Endothelial cell (in vitro differentiated cells): ENCODE measurements at regions not wholly inside any gene's neighbourhood (a gene's known extent, or its start where the extent isn't known, plus 50 kb on each side); places are given as distances from the start of the nearest gene placed in this dataset.

Source experiments
- DNase-seq: peaks from one replicate; pipeline ENCODE4 v3.0.0; 2021; ENCODE audit warnings: low spot score
- H3K27ac Mint-ChIP-seq: one replicate; pipeline ENCODE4 v1.8.0; 2021; ENCODE audit warnings: mixed read lengths, inconsistent platforms; ENCODE audit not compliant: unreplicated experiment
- H3K27me3 Mint-ChIP-seq: one replicate; pipeline ENCODE4 v1.8.0; 2021; ENCODE audit warnings: mild to moderate bottlenecking, moderate library complexity, mixed read lengths, inconsistent platforms; ENCODE audit not compliant: unreplicated experiment
- H3K36me3 Mint-ChIP-seq: one replicate; pipeline ENCODE4 v1.8.0; 2021; ENCODE audit warnings: mild to moderate bottlenecking, low read depth, mixed read lengths, inconsistent platforms; ENCODE audit not compliant: unreplicated experiment
- H3K4me1 Mint-ChIP-seq: one replicate; pipeline ENCODE4 v1.8.0; 2021; ENCODE audit warnings: mild to moderate bottlenecking, mixed read lengths, inconsistent platforms; ENCODE audit not compliant: unreplicated experiment
- H3K4me3 Mint-ChIP-seq: one replicate; pipeline ENCODE4 v1.8.0; 2021; ENCODE audit warnings: mild to moderate bottlenecking, mixed read lengths, inconsistent platforms; ENCODE audit not compliant: unreplicated experiment
- H3K9me3 Mint-ChIP-seq: one replicate; pipeline ENCODE4 v1.8.0; 2021; ENCODE audit warnings: mixed read lengths, inconsistent platforms; ENCODE audit not compliant: unreplicated experiment
- CTCF ChIP-seq: fragments of 200-600 bp; sonication (generic); IDR thresholded peaks from one replicate; pipeline ENCODE4 v1.5.0; 2021; ENCODE audit warnings: antibody characterized with exemption; ENCODE audit not compliant: unreplicated experiment

GRCh38 chr12:132385923-132386751 lies 56.7 kb upstream of the GALNT9 start:
- H3K9me3 Mint-ChIP-seq: no peaks in the 10 kb centered on the region
- no peak for DNase-seq
- no peaks in the 10 kb centered on the region for H3K36me3 Mint-ChIP-seq
- no peak overlapping the region for H3K27ac Mint-ChIP-seq
- H3K4me1 Mint-ChIP-seq: no peaks in the 10 kb centered on the region
- TF ChIP-seq CTCF: no peak
- peaks cover 12% of the 10 kb centered on the region for H3K27me3 Mint-ChIP-seq
- H3K4me3 Mint-ChIP-seq: no peak overlapping the region

GRCh38 chr12:132384916-132385774 lies 55.8 kb upstream of the GALNT9 start:
- Mint-ChIP-seq H3K36me3 (no peaks in the 10 kb centered on the region), H3K9me3 (no peaks in the 10 kb centered on the region), H3K27me3 (peaks cover 9% of the 10 kb centered on the region), H3K27ac (no peak overlapping the region), H3K4me3 (no peak overlapping the region), H3K4me1 (no peaks in the 10 kb centered on the region)
- no peak for TF ChIP-seq CTCF
- no peak for DNase-seq

DNA sequence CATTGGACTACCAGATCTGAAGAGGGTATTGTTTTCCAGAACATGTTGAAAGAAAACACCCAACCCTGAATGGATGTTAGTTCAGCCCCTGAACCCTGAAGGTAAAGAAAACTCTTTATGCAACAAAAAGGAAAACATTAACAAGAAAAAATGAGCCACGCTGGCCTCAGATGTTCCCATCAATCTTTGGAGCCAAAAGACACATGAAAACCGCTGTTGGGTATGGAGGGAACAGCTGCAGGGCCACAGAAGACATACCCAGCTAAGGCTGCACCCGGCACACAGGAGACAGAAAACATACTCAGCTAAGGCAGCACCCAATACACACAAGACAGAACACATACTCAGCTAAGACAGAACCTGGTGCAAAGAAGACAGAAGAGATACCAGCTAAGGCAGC lies 51.3 kb upstream of the GALNT9 start:
- Mint-ChIP-seq H3K4me1 (no peaks in the 10 kb centered on the region), H3K4me3 (no peak overlapping the region)
- no peak for DNase-seq

GRCh38 chr12:132379996-132380395 lies 50.6 kb upstream of the GALNT9 start:
- TF ChIP-seq CTCF: no peak
- no peaks in the 10 kb centered on the region for H3K36me3 Mint-ChIP-seq
- no peak overlapping the region for H3K4me3 Mint-ChIP-seq
- H3K27ac Mint-ChIP-seq: no peak overlapping the region
- H3K27me3 Mint-ChIP-seq: peaks cover 12% of the 10 kb centered on the region
- no peaks in the 10 kb centered on the region for H3K9me3 Mint-ChIP-seq
- no peak for DNase-seq
- no peaks in the 10 kb centered on the region for H3K4me1 Mint-ChIP-seq

More for the DNA sequence above, 51.3 kb upstream of the GALNT9 start:
- no peaks in the 10 kb centered on the region for H3K36me3 Mint-ChIP-seq
- no peak for TF ChIP-seq CTCF
- peaks cover 13% of the 10 kb centered on the region for H3K27me3 Mint-ChIP-seq
- no peaks in the 10 kb centered on the region for H3K9me3 Mint-ChIP-seq
- no peak overlapping the region for H3K27ac Mint-ChIP-seq
